Stimulated activated CD4-positive, alpha-beta T cell treated with anti-CD3 and anti-CD28 coated beads, TNF-alpha, amount 100 ng/mL, for 24 hours (primary cell): ENCODE measurements at regions not wholly inside any gene's neighbourhood (a gene's known extent, or its start where the extent isn't known, plus 50 kb on each side); places are given as distances from the start of the nearest gene placed in this dataset.

Source experiments
- DNase-seq, 3 experiments: peaks; one replicate each; pipeline ENCODE4 v3.0.0-alpha.2; 2020; ENCODE audit warnings: low read depth in 3 of 3

DNA sequence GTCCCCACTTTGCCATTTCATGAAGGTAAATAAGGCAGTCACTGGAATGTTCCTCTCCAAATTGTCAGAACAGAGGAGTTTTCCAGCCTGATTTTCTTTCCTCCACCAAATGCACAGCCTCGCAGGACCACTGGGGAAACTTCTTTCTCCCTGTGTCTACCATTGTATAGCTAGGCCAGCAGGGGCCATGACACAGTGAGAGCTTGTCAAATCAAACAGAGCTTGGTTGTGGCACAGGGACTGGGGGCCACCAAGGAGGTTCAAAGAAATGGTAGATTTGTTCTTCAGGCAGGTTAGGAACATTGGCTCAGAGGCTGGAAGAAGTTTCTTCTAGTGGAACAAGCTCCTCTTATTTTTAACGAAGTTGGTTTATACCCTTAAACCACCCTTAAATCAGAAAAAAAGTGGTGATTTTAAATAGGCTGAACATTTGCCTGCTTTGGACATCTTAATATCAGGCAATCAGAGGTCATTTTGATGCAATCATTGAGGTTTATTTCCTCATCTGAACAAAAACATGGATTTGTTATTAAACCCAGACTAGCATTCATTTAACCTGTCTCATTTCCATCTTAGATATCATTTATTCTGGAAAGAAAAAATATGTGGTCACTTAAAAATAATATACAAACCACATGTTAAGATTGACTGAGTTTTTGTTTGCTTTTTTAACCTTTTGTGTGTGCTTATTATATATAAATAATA, 105.6 kb downstream of the GTPBP8 start:
- DNase-seq: no peak

DNA sequence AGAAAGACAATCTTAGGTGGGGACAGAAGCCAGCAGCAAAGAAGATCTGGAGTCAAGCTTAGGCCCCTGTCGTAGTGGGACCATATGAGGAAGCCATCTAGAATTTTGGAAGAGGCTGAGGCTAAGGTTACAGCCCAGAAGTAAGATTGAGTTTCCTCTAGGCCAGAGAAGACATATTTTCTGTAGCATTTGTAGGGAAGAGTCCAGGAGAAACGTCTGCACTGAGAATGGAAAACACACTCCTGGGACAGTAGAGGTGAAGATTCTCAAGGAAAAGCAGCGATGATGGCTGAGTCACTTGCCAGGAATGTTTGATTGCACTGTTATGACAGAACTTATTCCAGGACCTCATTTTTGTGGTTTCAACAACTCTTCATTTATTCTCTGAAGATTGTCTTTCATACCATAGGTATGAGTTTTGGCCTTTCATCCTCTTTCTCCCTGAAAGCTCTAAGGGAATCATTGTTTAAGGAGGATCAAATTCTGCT, 107.2 kb downstream of the GTPBP8 start:
- no peak for DNase-seq

DNA sequence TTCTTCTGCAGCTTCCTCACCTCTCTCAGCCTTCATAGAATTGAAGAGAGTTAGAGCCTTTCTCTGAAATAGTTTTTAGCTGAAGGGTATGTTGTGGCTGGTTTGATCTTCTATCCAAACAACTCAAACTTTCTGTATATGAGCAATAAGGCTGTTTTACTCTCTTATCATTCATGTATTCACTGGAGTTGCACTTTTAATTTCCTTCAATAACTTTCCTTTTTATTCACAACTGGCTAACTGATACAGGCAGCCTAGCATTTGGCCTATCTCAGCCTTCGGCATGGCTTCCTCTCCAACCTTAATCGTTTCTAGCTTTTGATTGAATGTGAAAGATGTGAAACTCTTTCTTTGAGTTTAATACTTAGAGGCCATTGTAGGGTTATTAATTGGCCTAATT, 109.3 kb downstream of the GTPBP8 start:
- no peak for DNase-seq

DNA sequence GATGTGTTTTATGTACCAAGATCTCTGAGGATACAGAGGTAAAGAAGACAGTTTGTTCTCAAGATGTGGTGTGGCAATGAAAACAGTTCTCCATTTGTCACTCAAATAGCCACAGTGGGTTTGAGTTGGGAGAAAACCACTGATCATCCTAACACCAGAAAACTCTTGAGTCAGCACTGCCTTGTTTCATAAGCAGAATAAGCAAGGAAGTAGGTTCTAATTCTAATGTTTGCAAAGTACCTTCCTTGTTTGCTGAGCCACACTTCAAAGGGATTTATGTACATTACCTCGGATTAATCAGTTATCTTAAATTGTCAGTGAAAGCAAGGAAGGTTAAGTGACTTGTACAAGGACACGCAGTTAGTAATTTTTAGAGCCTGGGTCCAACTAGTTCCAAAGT, 107.8 kb upstream of the BOC start:
- DNase-seq: no peak

DNA sequence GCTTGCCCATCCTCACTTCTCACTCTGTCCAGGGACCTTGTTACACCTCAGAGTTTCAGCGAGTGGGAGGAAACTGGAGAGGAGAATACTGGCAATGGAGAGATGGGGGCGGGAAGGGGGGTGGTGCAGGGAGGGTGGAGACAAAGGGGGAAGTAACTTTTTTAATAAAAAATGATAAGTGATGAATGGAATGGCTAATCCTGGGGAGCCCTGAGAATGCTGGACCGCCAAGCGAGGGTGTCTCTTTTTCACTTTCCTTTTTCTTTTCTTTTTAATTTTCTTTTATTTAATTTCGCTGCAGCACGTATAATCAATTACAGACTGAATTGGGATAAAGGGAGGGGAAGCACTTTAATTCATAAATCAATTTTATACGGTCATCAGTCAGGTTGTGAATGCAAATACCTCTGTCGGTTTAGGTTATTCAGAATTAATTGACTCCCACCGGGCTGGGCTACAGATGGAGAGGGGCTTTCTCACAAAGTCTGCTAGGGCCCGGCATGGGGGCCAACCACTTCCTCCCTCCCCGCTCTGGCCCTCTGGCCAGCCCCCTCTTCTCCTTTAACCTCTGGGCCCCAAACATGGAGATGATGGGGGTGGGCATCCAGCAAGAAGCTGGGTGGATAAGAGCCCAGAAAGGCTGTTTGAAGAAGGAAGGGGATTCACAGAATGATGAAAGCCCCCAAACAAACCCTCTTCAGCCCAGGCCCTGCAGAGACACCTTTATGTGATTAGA, 106.8 kb upstream of the BOC start:
- no peak for DNase-seq

DNA sequence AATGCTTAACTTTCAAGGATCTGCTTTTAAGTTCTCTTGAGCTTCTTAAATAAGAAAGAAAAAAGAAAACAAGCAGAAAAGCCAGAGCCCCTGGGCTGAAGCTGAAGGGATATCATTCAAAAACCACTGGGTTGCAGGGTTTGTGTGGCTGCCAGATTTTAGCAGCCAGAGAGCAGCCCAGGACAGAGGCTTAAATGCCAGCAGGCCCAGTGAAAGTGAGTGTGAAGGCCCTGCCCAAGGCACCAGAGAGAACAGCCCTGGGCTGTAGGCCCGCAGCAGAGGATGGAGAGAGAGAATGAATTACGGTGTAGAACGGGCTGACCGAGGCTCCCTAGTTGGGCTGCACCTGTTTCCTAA, 106.3 kb upstream of the BOC start:
- no peak for DNase-seq

DNA sequence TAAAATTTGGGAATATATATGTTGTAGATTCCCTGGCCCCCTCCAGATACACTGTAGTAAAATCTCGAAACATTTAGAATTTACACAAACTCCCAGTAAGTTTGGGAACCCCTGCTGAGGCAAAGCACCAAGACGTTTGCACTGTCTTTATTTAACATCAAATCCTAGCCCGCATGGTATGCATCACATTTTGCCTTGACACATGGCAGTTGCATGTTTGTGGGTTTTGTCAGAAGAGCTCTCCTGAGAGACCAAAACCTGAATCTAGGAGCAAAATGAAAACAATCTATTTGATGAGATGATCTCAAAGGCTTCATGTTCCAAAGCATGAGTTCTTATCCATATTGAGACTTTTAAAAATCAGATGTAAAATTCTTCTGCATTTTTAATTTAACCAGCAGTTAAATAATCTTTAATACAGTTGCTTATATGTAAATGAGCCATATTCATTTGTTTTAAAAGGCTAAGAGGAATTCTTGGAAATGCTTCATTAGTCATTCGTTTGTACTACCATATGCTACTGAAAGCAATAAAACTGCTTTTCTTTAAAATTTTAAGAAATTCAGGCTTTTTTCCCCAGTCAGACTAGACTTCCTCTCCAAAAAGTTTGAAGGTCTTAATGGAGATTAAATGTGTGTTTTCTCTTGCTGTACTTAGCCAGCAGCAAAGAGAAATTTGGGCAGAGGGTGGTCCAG, 105.2 kb upstream of the BOC start:
- no peak for DNase-seq

DNA sequence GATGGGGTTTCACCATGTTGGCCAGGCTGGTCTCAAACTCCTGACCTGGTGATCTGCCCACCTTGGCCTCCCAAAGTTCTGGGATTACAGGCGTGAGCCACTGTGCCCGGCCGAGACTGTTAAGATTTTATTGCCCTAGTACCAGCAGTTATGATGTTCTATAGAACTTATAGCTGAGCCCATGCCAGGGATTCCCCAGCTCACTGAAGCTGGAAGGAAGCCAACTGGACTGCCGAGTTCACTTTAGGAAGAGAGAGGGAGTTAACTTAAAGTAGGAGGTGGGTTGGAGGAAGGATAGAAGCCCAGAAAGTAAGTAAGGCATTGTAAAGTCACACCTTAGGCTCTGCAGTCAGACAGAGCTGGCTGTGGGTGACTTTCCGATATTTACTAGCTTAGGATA, 101.1 kb upstream of the BOC start:
- no peak for DNase-seq

DNA sequence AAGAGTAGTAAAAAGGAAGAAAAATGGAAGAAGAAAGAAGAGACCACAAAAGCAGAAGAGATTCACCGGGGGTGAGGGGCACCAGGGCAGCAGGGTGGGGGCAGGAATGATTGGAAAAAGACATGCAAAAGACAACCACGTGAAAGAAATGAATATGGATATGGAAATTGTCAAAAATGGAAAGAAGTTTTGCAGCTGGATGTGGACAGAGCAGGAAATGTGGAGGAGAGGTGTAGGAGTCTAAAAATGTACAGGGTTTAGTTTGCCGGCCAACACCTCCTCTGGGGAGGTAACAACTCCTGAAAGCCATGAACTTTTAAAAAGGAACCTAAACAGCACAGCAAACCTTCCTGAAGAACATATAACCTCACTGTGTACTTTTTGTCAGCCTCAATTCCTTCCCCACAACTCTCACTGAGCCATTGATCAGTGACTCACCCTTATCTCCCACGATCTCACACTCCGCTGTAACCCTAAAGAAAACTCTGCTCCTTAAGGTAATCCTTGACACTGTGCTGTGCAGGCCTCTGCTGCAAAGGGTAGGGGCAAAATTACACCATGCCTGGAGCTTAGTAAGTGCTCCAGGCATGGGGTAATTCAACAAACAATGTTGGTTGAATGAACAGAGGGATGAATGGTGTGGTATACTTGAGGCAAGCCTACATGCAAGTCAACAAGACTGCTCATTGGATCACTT, 100.2 kb upstream of the BOC start:
- peak in 1 of 3 experiments; percentile 4 for DNase-seq

DNA sequence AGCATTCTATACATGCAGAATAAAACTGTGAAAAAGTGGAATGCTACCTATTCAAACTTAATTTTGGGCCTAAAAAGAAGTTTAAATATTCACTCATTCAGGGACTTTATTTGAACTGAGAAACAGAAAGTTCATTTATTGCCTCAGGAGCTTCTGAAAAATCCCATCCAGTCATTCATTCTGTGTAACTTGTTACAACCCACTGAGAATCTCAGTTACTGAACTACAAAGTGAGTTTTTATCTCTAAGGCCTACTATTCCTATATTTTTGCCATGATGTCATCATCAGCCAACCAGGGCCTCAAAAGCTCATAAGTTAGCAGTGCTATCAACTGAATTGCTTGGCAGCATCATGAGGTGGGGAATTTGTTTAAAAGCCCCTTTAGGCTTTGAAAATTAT, 98.0 kb upstream of the BOC start:
- no peak for DNase-seq

DNA sequence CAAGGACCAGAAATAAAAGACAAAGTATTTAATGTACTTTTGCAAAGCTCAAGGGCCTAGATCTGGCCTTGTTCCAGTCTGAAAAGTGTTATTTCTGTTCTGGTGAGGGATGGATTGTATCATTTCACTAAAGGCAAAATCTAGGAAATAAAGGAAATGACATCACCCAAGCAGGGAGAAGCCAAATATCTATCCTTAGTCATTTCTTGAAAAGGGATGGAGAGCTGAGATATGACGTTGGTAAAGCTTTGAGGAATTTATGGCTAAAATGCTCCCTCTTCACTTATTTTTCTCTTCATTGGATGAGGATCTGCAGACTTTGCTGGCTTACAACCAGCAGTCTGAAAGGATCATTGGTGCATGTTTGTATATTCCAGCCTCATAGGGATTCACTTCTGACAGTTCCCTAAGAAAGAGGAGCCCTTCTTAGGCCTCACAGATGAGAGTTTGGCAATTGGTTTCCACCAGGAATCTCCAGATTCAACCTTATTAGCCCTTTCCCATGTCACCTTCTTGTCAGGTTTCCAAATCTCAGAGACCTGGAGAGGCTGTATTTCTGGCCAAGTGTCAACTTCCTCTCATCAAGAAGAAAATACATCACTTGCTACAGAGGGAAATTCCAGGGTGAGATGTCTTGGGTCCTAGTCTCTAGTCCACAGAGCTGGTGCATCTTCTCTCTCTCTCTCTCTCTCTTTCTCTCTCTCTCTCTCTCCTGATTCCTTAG, 93.7 kb upstream of the BOC start:
- no peak for DNase-seq

DNA sequence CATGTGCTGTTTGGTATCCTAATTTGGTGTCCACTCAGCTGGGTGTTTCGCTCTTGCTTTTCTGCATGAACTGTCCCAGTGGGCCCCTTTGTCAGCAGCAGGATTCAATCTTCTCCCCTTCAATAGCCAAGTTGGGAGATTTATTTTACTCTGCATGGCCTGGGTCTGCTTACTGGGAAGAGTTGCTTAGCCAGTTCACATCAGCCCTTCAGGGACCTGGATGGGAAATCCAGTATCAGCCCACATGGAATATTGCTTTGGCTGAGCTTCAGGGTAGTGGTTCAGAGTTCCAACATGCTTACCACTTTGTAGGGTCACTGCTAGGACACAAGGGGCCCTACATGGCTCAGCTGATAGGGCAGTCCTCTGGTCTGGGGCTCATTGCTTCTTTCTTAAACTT, 93.0 kb upstream of the BOC start:
- DNase-seq: no peak

DNA sequence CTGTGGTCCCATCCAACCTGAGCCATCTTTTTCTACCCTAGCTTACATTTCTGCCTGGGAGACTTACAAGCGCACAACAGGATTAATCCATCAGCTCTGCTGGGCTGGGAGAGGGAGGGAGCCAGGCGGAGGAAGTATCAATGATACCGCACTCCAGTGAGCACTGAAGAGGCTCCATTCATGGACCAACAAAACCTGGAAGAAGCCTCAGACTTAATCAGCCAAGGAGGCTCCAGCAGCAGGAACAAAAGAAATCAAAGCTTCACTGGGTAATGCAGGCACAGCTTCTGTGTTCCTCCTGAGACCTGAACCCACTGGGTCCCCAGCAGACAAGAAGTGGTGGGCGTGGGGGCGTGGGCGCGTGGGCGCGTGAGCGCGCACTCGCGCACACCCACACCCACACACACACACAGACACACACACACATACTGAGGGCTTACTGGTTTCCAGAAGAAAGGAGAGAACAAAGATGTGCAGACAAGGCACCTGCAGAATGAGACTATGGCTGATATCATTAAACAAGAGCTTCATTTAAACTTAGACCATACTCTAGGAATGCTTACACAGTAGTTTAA, 87.0 kb upstream of the BOC start:
- DNase-seq: no peak

DNA sequence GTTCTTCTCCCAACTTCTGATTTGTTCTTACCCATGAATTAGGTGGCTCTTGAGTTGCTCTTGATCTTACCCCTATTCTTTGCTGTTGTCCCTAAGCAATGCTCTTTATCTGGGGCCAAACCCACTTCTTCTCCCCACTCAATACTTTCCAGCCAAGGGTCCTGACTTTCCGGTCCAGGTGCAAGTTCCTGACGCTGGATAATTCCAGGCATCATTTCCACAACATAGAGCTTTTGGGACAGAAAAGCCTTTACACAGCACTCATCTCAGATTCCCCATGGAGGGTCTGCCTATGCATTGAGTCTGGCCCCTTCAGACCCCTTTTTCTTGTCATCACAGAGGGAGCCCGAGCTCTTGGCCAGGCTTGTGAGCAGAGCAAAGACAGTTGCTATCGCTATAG, 85.4 kb upstream of the BOC start:
- DNase-seq: no peak

DNA sequence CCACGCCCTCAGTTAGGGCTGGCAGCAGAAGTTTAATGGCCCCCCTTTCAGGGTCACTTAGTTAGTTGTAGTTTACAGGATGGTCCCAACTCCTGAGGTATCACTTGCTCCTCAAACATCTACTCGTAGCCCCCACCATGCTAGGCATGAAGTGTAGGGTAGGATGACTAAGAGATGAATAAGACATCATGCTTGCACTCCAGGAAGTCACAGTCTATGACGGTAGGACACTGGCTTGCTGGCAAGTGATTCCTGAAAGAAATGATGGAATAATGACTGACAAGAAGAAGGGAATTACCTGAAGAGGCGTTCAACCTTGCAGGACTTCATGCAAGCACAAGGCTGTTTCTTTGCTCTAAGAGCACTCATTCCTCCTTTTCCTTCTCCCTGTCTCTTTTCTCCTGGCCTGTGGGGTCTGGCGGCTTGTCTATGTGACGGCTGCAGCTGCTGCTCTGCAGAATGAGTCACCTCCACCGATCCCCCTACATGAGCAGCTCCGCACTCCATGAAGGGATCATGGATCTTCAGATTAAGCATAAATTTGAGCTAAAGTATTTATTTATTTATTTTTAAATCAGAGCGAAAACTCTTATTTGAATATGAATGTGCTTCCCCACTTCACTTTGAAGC, 82.9 kb upstream of the BOC start:
- DNase-seq: no peak

DNA sequence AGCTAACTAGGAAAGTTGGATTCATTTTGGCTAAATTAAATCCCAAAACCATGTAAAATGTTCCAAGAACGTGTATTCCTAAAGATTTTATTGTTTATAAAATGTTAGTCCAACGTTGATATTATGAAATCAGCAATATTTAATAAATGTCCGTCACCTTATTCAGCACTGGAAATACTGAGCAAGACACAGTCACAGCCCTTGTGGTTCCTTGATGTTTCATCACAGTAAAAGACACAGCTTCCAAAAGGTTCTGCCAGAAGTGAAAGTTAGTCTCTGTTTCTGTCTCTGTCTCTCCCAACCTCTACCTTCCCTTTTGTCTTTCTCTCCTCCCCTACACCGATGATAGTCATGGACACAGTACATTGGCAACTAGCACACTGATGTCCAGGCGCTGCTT, 82.2 kb upstream of the BOC start:
- DNase-seq: no peak

DNA sequence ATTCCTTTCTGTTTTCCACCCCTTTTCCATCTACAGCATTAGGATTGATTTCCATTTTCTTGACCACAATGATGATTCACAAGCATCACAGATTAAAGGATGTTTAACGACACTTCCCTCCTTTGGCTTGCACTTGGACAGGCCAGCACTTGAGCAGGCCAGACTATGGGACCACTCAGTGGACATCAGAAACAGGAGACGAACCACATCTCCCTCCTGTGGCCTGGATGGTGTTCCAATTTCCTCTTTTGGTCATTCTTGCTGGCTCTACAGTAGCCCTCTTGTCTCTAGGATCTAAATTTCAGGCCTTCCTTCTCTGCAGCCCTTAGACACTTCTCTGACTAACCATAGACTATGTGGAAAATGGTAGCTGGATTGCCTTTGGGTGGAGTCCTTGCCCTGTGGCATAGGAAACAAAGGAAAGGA, 78.8 kb upstream of the BOC start:
- DNase-seq: no peak

DNA sequence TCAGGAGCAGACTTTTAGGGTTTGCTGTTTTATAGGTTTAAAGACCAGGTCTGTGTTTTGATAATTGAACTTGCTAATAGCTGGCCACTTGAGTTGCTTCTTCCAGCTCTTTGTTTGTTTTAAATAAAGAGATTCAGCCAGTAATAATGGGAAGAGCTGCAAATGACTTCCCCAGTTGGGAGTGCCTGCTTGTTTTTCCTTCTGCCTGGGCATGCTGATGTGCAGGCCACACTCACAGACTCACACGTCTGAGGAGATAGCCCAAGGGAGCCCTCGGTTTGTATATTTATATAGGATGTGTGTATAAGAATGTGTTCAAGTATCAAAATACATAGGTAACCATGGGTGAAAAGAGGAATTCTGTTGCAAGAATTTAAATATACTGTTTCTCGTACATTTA, 78.2 kb upstream of the BOC start:
- no peak for DNase-seq

DNA sequence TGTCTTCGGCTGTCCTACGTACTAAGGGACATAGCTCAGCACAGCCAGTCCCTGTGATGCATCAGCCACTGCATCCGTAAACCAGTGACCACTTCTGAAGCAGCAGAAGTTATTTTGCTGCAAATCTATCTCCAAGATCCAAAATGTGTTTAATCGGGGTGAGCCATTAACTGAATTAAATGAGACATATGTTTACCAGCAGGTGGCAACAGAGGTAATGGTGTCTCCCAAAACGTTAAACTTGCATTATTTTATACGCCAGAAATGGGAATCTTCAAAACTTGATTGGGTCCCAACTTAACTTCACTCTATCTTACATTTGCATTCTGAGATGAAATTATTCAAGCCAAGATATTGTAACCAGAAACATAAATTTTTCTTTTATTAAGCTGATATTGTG, 75.3 kb upstream of the BOC start:
- no peak for DNase-seq

DNA sequence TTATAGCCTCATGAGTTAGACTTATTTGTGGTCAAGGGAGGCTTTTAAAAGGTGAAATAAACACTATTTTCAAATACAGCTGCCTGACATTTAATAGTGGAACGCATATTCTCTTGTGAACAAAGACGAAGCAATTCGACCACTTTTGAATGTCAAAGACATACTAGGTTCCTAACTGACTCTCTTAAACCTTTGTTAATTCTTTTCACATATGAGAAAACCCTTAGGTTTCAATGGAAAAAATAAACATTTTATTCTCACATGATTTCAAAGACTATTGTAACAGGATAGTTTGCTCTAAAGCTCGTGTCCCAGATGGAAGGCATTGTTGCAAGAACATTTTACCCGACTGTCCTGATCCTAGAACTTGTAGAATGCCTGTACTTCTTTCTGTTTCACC, 74.8 kb upstream of the BOC start:
- DNase-seq: no peak
